Sigmoid colon (tissue), 4 donors: ENCODE measurements at regions not wholly inside any gene's neighbourhood (a gene's known extent, or its start where the extent isn't known, plus 50 kb on each side); places are given as distances from the start of the nearest gene placed in this dataset.

Experiments used
- POLR2AphosphoS5 ChIP-seq, 4 donors: sonication (generic); formaldehyde crosslinking; IDR thresholded peaks; one replicate each; pipeline ENCODE4 v1.6.1; 2017; ENCODE audit warnings: antibody characterized with exemption in 4 of 4
- TF ChIP-seq, protein P1 (sequence below), 4 experiments: fragments of 450-650 bp in 3 of 4; fragments of 200-600 bp in 1 of 4; IDR thresholded peaks; one replicate each; pipeline ENCODE4 v1.5.1; 2016 to 2019; ENCODE audit warnings: antibody characterized with exemption in 4 of 4, mild to moderate bottlenecking in 3 of 4, moderate library complexity in 2 of 4

DNA sequence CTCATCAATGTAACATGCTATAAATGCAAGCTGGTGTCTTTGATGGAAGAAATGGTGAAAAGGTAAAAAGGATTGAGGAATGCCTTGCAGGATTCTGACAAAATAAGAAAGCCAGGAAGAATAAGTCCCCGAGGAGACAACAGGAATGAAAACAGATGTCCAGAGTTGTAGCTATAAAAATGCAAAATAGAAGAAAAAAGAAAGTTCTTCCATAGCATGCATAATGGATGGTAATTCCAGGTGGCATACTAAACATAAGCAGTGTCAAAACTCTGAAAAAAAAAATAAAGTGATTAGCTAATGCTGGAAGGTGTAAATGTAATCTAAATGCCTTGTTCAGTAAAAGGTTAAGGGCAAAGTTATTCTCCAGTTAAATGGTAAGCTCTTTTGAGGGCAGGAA, 225.9 kb upstream of the CHST9 start:
- TF ChIP-seq POLR2AphosphoS5 (IDR thresholded peaks at IDR 0.05), result no peak
- TF ChIP-seq, protein P1, sequence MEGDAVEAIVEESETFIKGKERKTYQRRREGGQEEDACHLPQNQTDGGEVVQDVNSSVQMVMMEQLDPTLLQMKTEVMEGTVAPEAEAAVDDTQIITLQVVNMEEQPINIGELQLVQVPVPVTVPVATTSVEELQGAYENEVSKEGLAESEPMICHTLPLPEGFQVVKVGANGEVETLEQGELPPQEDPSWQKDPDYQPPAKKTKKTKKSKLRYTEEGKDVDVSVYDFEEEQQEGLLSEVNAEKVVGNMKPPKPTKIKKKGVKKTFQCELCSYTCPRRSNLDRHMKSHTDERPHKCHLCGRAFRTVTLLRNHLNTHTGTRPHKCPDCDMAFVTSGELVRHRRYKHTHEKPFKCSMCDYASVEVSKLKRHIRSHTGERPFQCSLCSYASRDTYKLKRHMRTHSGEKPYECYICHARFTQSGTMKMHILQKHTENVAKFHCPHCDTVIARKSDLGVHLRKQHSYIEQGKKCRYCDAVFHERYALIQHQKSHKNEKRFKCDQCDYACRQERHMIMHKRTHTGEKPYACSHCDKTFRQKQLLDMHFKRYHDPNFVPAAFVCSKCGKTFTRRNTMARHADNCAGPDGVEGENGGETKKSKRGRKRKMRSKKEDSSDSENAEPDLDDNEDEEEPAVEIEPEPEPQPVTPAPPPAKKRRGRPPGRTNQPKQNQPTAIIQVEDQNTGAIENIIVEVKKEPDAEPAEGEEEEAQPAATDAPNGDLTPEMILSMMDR (IDR thresholded peaks at IDR 0.05), result no peak
